WTC11 (cell line): ENCODE measurements at regions not wholly inside any gene's neighbourhood (a gene's known extent, or its start where the extent isn't known, plus 50 kb on each side); places are given as distances from the start of the nearest gene placed in this dataset.

Experiments
- ATAC-seq: fragments of 200-7000 bp; cut with Tn5 transposase; 2 replicates; pipeline ENCODE4 v1.10.0; 2021; ENCODE audit warnings: mild to moderate bottlenecking, moderate library complexity
- CTCF ChIA-PET: fragments of 300-600 bp; sonication (Branson Sonifier 250); formaldehyde crosslinking; loops from one replicate; lab custom pipeline; 2021; ENCODE audit warnings: antibody characterized with exemption; lab: Charles Lee
- POLR2A ChIA-PET: fragments of 350-600 bp; sonication (Branson Sonifier 250); formaldehyde crosslinking; loops from one replicate; lab custom pipeline; 2021; ENCODE audit warnings: antibody characterized with exemption; lab: Charles Lee
- DNase-seq: peaks from one replicate; pipeline ENCODE4 v3.0.0; 2021; ENCODE audit warnings: low spot score
- H3K27ac Mint-ChIP-seq: 2 replicates; pipeline ENCODE4 v1.8.0; 2021; ENCODE audit warnings: mixed read lengths
- H3K27me3 Mint-ChIP-seq: 2 replicates; pipeline ENCODE4 v1.8.0; 2021; ENCODE audit warnings: low read depth, mild to moderate bottlenecking, moderate library complexity, mixed read lengths
- H3K36me3 Mint-ChIP-seq: 2 replicates; pipeline ENCODE4 v1.8.0; 2021; ENCODE audit warnings: mixed read lengths
- H3K4me1 Mint-ChIP-seq: 2 replicates; pipeline ENCODE4 v1.8.0; 2022; ENCODE audit warnings: mixed read lengths
- H3K4me3 Mint-ChIP-seq: 2 replicates; pipeline ENCODE4 v1.8.0; 2021; ENCODE audit warnings: mild to moderate bottlenecking, moderate library complexity, mixed read lengths
- H3K9me3 Mint-ChIP-seq: 2 replicates; pipeline ENCODE4 v1.8.0; 2021; ENCODE audit warnings: mixed read lengths
- ATF1 ChIP-seq: sonication (generic); formaldehyde crosslinking; IDR thresholded peaks from 2 replicates; pipeline ENCODE4 v1.8.1; 2023; ENCODE audit warnings: mild to moderate bottlenecking, moderate library complexity, missing genetic modification reagents
- EMX1 ChIP-seq: fragments of 250-450 bp; sonication (Bioruptor Pico); IDR thresholded peaks from 2 replicates; pipeline ENCODE4 v1.8.0; 2021; ENCODE audit warnings: mild to moderate bottlenecking
- ESRRA ChIP-seq: sonication (generic); formaldehyde crosslinking; IDR thresholded peaks from 2 replicates; pipeline ENCODE4 v1.8.1; 2022; ENCODE audit warnings: mild to moderate bottlenecking, missing genetic modification reagents, borderline replicate concordance
- ETV6 ChIP-seq: sonication (generic); formaldehyde crosslinking; IDR thresholded peaks from 2 replicates; pipeline ENCODE4 v1.8.1; 2022; ENCODE audit warnings: mild to moderate bottlenecking, missing genetic modification reagents
- GRHL2 ChIP-seq: fragments of 250-450 bp; sonication (Bioruptor Pico); IDR thresholded peaks from 2 replicates; pipeline ENCODE4 v1.8.0; 2022; ENCODE audit warnings: mild to moderate bottlenecking, moderate library complexity; ENCODE audit not compliant: insufficient replicate concordance, severe bottlenecking
- SMAD4 ChIP-seq: sonication (generic); formaldehyde crosslinking; IDR thresholded peaks from 2 replicates; pipeline ENCODE4 v1.8.0; 2022; ENCODE audit warnings: mild to moderate bottlenecking, missing genetic modification reagents
- SOX15 ChIP-seq: fragments of 250-450 bp; sonication (Bioruptor Pico); IDR thresholded peaks from 2 replicates; pipeline ENCODE4 v1.9.0; 2021; ENCODE audit warnings: mild to moderate bottlenecking
- SP1 ChIP-seq: sonication (generic); formaldehyde crosslinking; conservative IDR thresholded peaks from 2 replicates; pipeline ENCODE4 v1.8.1; 2022; ENCODE audit warnings: missing genetic modification reagents
- TCF7 ChIP-seq: sonication (generic); formaldehyde crosslinking; IDR thresholded peaks from 2 replicates; pipeline ENCODE4 v1.8.0; 2022; ENCODE audit warnings: mild to moderate bottlenecking, low read depth, missing genetic modification reagents, moderate library complexity
- TEAD1 ChIP-seq: sonication (generic); formaldehyde crosslinking; IDR thresholded peaks from 2 replicates; pipeline ENCODE4 v1.8.0; 2022; ENCODE audit warnings: mild to moderate bottlenecking, missing genetic modification reagents
- ZBTB21 ChIP-seq: sonication (generic); formaldehyde crosslinking; IDR thresholded peaks from 2 replicates; pipeline ENCODE4 v1.8.1; 2023; ENCODE audit warnings: mild to moderate bottlenecking, missing genetic modification reagents, borderline replicate concordance
- ZNF138 ChIP-seq: sonication (generic); formaldehyde crosslinking; conservative IDR thresholded peaks from 2 replicates; pipeline ENCODE4 v1.8.1; 2022; ENCODE audit warnings: mild to moderate bottlenecking, moderate library complexity, missing genetic modification reagents
- ZNF232 ChIP-seq: sonication (generic); formaldehyde crosslinking; IDR thresholded peaks from 2 replicates; pipeline ENCODE4 v1.8.0; 2022; ENCODE audit warnings: mild to moderate bottlenecking, missing genetic modification reagents
- TF ChIP-seq, protein P1 (sequence below): fragments of 250-450 bp; sonication (Bioruptor Pico); conservative IDR thresholded peaks from 2 replicates; pipeline ENCODE4 v1.9.0; 2021; ENCODE audit warnings: mild to moderate bottlenecking
- TF ChIP-seq, protein P2 (sequence below): sonication (generic); formaldehyde crosslinking; IDR thresholded peaks from 2 replicates; pipeline ENCODE4 v1.8.0; 2022; ENCODE audit warnings: mild to moderate bottlenecking, missing genetic modification reagents
- TF ChIP-seq, protein P3 (sequence below): sonication (generic); formaldehyde crosslinking; IDR thresholded peaks from 2 replicates; pipeline ENCODE4 v1.8.1; 2023; ENCODE audit warnings: mild to moderate bottlenecking, missing genetic modification reagents, moderate library complexity
- TF ChIP-seq, protein P4 (sequence below): fragments of 250-450 bp; sonication (Bioruptor Pico); IDR thresholded peaks from 2 replicates; pipeline ENCODE4 v1.9.0; 2021; ENCODE audit warnings: mild to moderate bottlenecking
- TF ChIP-seq, protein P5 (sequence below): sonication (generic); formaldehyde crosslinking; IDR thresholded peaks from 2 replicates; pipeline ENCODE4 v1.8.0; 2022; ENCODE audit warnings: missing genetic modification reagents
- TF ChIP-seq, protein P6 (sequence below): sonication (generic); formaldehyde crosslinking; IDR thresholded peaks from 2 replicates; pipeline ENCODE4 v1.8.1; 2022; ENCODE audit warnings: mild to moderate bottlenecking, missing genetic modification reagents, moderate library complexity, borderline replicate concordance
- TF ChIP-seq, protein P7 (sequence below): sonication (generic); formaldehyde crosslinking; conservative IDR thresholded peaks from 2 replicates; pipeline ENCODE4 v1.8.1; 2023; ENCODE audit warnings: mild to moderate bottlenecking, low read depth, missing genetic modification reagents, moderate library complexity

DNA sequence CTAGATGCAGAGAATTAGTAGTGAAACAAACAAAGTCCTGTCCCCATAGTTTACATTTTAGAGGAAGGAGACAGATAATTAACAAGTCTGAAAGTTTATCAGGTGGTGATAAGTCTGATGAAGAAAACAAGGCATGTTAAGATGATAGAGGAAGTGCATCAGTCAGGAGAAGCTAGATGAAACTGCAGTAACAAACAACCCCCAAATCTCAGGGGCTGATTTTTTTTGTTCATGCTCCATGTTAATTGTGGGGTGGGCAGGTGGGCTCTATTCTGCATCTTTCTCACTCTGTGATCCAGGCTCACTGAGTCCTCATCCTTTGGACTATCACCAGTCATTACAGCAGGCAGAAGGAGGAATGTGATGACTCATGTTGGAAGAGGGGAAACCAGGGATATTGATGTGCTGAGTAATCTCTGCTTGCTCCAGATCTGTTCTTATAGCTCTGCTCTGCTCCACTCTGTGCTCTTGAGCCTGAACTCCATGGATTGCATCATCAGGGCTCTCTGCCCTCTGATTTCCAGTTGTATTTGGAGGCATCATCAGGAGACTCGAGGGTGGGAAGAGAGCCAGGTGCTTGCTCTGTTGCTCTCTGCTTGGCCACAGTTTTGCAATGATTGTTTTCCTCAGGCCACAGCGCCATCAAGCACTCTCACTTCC lies 166.9 kb downstream of the IER5 start:
- Mint-ChIP-seq H3K4me1 (peaks cover 22% of the 10 kb centered on the region), H3K4me3 (no peak overlapping the region), H3K27ac (no peak overlapping the region), H3K9me3 (peaks cover 36% of the 10 kb centered on the region), H3K36me3 (peaks cover 27% of the 10 kb centered on the region), H3K27me3 (peaks cover 23% of the 10 kb centered on the region)
- DNase-seq (no peak), ATAC-seq (no peak)
- TF ChIP-seq, protein P1, sequence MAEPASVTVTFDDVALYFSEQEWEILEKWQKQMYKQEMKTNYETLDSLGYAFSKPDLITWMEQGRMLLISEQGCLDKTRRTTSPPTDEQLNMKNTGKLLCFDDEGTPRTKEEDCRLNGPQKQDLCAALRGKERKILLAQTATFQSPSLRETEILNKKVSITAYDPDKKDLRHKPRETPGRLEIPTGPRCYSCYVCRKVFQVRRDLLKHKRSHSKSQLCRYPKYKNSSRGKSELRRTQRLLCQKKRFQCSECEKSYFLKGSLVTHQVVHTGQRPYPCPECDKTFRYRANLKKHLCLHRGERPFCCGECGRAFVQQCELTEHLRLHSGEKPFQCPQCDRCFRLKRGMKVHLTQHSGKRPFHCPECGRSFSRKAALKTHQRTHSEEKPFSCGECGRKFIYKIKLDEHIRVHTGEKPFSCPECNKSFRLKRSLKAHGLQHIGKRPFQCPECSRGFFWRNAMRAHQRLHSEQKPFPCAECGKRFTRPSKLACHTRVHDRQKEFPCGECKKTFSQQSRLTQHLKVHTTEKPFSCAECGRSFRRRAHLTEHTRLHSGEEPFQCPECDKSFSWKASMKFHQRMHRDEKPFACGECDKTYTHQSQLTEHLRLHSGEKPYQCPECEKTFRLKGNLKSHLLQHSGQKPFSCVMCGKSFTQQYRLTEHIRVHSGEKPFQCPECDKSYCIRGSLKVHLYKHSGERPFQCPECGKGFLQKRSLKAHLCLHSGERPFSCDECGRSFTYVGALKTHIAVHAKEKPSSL (CRISPR knock-in tag): no peak
- TF ChIP-seq, protein P2, sequence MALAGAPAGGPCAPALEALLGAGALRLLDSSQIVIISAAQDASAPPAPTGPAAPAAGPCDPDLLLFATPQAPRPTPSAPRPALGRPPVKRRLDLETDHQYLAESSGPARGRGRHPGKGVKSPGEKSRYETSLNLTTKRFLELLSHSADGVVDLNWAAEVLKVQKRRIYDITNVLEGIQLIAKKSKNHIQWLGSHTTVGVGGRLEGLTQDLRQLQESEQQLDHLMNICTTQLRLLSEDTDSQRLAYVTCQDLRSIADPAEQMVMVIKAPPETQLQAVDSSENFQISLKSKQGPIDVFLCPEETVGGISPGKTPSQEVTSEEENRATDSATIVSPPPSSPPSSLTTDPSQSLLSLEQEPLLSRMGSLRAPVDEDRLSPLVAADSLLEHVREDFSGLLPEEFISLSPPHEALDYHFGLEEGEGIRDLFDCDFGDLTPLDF (CRISPR knock-in tag): no peak
- TF ChIP-seq GRHL2 (CRISPR knock-in tag) (no peak), ESRRA (no peak), TCF7 (CRISPR knock-in tag) (no peak), ATF1 (no peak), SOX15 (CRISPR knock-in tag) (no peak), ZNF138 (CRISPR knock-in tag) (no peak), TEAD1 (CRISPR knock-in tag) (no peak), SP1 (no peak), SMAD4 (CRISPR knock-in tag) (no peak), ETV6 (CRISPR knock-in tag) (no peak), ZBTB21 (no peak), ZNF232 (CRISPR knock-in tag) (no peak), EMX1 (CRISPR knock-in tag) (no peak)
- TF ChIP-seq, protein P3, sequence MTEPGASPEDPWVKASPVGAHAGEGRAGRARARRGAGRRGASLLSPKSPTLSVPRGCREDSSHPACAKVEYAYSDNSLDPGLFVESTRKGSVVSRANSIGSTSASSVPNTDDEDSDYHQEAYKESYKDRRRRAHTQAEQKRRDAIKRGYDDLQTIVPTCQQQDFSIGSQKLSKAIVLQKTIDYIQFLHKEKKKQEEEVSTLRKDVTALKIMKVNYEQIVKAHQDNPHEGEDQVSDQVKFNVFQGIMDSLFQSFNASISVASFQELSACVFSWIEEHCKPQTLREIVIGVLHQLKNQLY: no peak
- TF ChIP-seq, protein P4, sequence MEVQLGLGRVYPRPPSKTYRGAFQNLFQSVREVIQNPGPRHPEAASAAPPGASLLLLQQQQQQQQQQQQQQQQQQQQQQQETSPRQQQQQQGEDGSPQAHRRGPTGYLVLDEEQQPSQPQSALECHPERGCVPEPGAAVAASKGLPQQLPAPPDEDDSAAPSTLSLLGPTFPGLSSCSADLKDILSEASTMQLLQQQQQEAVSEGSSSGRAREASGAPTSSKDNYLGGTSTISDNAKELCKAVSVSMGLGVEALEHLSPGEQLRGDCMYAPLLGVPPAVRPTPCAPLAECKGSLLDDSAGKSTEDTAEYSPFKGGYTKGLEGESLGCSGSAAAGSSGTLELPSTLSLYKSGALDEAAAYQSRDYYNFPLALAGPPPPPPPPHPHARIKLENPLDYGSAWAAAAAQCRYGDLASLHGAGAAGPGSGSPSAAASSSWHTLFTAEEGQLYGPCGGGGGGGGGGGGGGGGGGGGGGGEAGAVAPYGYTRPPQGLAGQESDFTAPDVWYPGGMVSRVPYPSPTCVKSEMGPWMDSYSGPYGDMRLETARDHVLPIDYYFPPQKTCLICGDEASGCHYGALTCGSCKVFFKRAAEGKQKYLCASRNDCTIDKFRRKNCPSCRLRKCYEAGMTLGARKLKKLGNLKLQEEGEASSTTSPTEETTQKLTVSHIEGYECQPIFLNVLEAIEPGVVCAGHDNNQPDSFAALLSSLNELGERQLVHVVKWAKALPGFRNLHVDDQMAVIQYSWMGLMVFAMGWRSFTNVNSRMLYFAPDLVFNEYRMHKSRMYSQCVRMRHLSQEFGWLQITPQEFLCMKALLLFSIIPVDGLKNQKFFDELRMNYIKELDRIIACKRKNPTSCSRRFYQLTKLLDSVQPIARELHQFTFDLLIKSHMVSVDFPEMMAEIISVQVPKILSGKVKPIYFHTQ (CRISPR knock-in tag): no peak
- TF ChIP-seq, protein P5, sequence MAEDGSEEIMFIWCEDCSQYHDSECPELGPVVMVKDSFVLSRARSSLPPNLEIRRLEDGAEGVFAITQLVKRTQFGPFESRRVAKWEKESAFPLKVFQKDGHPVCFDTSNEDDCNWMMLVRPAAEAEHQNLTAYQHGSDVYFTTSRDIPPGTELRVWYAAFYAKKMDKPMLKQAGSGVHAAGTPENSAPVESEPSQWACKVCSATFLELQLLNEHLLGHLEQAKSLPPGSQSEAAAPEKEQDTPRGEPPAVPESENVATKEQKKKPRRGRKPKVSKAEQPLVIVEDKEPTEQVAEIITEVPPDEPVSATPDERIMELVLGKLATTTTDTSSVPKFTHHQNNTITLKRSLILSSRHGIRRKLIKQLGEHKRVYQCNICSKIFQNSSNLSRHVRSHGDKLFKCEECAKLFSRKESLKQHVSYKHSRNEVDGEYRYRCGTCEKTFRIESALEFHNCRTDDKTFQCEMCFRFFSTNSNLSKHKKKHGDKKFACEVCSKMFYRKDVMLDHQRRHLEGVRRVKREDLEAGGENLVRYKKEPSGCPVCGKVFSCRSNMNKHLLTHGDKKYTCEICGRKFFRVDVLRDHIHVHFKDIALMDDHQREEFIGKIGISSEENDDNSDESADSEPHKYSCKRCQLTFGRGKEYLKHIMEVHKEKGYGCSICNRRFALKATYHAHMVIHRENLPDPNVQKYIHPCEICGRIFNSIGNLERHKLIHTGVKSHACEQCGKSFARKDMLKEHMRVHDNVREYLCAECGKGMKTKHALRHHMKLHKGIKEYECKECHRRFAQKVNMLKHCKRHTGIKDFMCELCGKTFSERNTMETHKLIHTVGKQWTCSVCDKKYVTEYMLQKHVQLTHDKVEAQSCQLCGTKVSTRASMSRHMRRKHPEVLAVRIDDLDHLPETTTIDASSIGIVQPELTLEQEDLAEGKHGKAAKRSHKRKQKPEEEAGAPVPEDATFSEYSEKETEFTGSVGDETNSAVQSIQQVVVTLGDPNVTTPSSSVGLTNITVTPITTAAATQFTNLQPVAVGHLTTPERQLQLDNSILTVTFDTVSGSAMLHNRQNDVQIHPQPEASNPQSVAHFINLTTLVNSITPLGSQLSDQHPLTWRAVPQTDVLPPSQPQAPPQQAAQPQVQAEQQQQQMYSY (CRISPR knock-in tag): no peak
- TF ChIP-seq, protein P6, sequence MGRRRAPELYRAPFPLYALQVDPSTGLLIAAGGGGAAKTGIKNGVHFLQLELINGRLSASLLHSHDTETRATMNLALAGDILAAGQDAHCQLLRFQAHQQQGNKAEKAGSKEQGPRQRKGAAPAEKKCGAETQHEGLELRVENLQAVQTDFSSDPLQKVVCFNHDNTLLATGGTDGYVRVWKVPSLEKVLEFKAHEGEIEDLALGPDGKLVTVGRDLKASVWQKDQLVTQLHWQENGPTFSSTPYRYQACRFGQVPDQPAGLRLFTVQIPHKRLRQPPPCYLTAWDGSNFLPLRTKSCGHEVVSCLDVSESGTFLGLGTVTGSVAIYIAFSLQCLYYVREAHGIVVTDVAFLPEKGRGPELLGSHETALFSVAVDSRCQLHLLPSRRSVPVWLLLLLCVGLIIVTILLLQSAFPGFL (CRISPR knock-in tag): no peak
- TF ChIP-seq, protein P7, sequence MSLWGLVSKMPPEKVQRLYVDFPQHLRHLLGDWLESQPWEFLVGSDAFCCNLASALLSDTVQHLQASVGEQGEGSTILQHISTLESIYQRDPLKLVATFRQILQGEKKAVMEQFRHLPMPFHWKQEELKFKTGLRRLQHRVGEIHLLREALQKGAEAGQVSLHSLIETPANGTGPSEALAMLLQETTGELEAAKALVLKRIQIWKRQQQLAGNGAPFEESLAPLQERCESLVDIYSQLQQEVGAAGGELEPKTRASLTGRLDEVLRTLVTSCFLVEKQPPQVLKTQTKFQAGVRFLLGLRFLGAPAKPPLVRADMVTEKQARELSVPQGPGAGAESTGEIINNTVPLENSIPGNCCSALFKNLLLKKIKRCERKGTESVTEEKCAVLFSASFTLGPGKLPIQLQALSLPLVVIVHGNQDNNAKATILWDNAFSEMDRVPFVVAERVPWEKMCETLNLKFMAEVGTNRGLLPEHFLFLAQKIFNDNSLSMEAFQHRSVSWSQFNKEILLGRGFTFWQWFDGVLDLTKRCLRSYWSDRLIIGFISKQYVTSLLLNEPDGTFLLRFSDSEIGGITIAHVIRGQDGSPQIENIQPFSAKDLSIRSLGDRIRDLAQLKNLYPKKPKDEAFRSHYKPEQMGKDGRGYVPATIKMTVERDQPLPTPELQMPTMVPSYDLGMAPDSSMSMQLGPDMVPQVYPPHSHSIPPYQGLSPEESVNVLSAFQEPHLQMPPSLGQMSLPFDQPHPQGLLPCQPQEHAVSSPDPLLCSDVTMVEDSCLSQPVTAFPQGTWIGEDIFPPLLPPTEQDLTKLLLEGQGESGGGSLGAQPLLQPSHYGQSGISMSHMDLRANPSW (CRISPR knock-in tag): no peak
- ChIA-PET POLR2A (no interaction called here), CTCF (no interaction called here)
